GM21526 (cell line): ENCODE measurements at regions not wholly inside any gene's neighbourhood (a gene's known extent, or its start where the extent isn't known, plus 50 kb on each side); places are given as distances from the start of the nearest gene placed in this dataset.

Experiments used
- ATAC-seq: cut with Tn5 transposase; IDR thresholded peaks from one replicate; pipeline ENCODE4 v1.9.1; 2021; ENCODE audit warnings: moderate library complexity; ENCODE audit not compliant: unreplicated experiment, low FRiP score

GRCh38 chr7:117929237-117929636, 56.0 kb upstream of the CTTNBP2 start:
- no peak for ATAC-seq

GRCh38 chr7:117931314-117931713, 58.1 kb upstream of the CTTNBP2 start:
- ATAC-seq, result no peak

GRCh38 chr7:117937049-117937752, 64.0 kb upstream of the CTTNBP2 start:
- no peak for ATAC-seq

- no peak for ATAC-seq
Measured at GRCh38 chr7:117937753-117938483, 64.7 kb upstream of the CTTNBP2 start.

- ATAC-seq, result no peak
Measured at GRCh38 chr7:117941138-117941810, 68.0 kb upstream of the CTTNBP2 start.

GRCh38 chr7:117942780-117943179, 69.5 kb upstream of the CTTNBP2 start:
- ATAC-seq, result no peak

GRCh38 chr7:117944886-117945285, 71.6 kb upstream of the CTTNBP2 start:
- ATAC-seq, result no peak

- no peak for ATAC-seq
Measured at GRCh38 chr7:117946151-117946633, 73.0 kb upstream of the CTTNBP2 start.

GRCh38 chr7:117949232-117949631, 76.0 kb upstream of the CTTNBP2 start:
- ATAC-seq, result no peak

GRCh38 chr7:117950601-117951260, 77.5 kb upstream of the CTTNBP2 start:
- ATAC-seq, result no peak

GRCh38 chr7:117951285-117951684, 78.0 kb upstream of the CTTNBP2 start:
- ATAC-seq, result no peak

GRCh38 chr7:117951691-117952280, 78.5 kb upstream of the CTTNBP2 start:
- ATAC-seq, result no peak

- ATAC-seq, result no peak
Measured at GRCh38 chr7:117955046-117955445, 81.8 kb upstream of the CTTNBP2 start.

- ATAC-seq, result no peak
Measured at GRCh38 chr7:117960351-117960750, 87.1 kb upstream of the CTTNBP2 start.

GRCh38 chr7:117961235-117961634, 88.0 kb upstream of the CTTNBP2 start:
- no peak for ATAC-seq

- no peak for ATAC-seq
Measured at GRCh38 chr7:117962366-117962994, 89.2 kb upstream of the CTTNBP2 start.

- no peak for ATAC-seq
Measured at GRCh38 chr7:117963264-117964197, 90.3 kb upstream of the CTTNBP2 start.

- ATAC-seq, result no peak
Measured at GRCh38 chr7:117970801-117971200, 97.6 kb upstream of the CTTNBP2 start.
